Activated T-helper 9 cell treated with anti-CD3 and anti-CD28 coated beads, Interleukin-2, amount 50 U/mL, for 16 hours (primary cell): ENCODE measurements at regions not wholly inside any gene's neighbourhood (a gene's known extent, or its start where the extent isn't known, plus 50 kb on each side); places are given as distances from the start of the nearest gene placed in this dataset.

Source experiments
- DNase-seq: peaks from one replicate; pipeline ENCODE4 v3.0.0-alpha.2; 2020; ENCODE audit warnings: low read depth

- DNase-seq: no peak
Measured at GRCh38 chr4:180640193-180640592, 1603.0 kb upstream of the TENM3 start.

- DNase-seq: no peak
Measured at GRCh38 chr4:180641495-180641894, 1601.7 kb upstream of the TENM3 start.

DNA sequence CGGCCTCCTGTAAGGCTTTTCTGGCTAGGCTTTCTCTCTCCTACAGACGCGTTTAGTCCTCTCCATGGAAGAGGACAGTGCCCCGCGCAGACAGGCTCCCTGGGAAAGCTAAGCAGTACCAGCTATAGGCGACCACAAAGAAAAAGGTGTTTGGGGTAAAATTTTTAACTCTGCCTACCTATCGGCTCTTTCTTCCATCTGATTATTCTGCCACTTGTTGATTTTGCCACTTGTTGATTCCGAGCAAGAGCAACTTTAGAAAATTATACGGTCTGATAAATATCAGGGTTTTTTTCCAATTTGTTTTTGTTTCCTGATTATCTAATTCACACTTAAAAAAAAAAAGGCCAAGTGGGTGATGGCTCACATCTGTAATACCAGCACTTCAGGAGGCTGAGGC, 1600.5 kb upstream of the TENM3 start:
- no peak for DNase-seq

- no peak for DNase-seq
Measured at GRCh38 chr4:180650273-180650672, 1592.9 kb upstream of the TENM3 start.

DNA sequence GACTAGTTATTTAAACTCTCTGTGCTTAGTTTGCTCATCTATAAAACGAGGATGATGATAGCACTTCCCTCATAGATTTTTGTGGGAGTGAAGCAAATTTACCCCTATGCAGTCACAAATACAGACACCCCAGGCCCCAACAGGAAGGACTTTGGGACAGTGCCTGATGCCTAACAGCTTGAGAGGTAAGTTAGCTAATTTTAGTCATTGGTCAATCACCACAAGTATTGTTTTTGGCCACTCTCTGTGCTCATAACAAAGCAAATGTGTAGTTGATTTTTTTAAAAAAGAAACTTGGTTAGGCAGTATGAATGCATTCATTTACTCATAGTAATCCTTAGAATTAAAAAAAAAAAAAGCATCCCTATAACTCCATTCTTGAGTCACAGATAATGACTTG, 1590.7 kb upstream of the TENM3 start:
- DNase-seq: no peak

DNA sequence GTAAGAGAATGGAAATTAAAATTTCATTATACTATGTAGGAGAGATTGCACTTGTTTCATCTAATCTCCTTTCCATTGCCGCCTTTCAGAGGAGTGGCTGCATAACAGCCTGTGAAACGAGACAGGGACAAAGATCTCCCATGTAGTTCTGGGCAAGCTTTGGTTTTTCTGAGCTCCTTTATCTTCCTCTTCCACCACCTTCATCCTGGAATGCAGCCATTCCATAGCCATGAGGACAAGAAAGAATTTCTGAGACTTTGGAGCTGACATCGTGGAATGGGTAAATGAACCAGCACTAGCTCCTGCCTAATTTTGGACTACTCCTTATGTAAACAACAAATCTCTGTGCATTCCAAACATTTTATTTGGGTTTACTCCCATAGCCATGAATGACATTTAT, 1587.3 kb upstream of the TENM3 start:
- DNase-seq: no peak

DNA sequence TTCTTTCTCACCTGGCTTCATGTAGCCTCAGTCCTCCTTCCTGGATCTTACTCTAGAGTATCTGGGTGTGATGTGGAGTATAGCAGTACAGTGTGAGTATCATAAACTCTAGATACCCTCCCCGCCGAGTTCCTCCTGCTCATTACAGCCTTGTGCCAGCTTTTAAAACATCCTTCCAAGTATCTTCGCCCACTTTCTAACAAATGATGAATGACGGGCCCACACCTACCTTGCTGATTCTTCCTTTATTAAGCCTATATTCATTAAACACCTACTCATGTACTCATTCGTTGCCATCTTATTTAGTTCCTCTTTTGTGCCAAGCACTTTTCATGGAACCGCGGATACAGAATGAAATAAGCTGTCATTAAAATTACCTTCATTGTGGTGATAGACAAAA, 1585.3 kb upstream of the TENM3 start:
- no peak for DNase-seq

- no peak for DNase-seq
Measured at GRCh38 chr4:180664766-180665368, 1578.3 kb upstream of the TENM3 start.

GRCh38 chr4:180665481-180665880, 1577.7 kb upstream of the TENM3 start:
- no peak for DNase-seq

DNA sequence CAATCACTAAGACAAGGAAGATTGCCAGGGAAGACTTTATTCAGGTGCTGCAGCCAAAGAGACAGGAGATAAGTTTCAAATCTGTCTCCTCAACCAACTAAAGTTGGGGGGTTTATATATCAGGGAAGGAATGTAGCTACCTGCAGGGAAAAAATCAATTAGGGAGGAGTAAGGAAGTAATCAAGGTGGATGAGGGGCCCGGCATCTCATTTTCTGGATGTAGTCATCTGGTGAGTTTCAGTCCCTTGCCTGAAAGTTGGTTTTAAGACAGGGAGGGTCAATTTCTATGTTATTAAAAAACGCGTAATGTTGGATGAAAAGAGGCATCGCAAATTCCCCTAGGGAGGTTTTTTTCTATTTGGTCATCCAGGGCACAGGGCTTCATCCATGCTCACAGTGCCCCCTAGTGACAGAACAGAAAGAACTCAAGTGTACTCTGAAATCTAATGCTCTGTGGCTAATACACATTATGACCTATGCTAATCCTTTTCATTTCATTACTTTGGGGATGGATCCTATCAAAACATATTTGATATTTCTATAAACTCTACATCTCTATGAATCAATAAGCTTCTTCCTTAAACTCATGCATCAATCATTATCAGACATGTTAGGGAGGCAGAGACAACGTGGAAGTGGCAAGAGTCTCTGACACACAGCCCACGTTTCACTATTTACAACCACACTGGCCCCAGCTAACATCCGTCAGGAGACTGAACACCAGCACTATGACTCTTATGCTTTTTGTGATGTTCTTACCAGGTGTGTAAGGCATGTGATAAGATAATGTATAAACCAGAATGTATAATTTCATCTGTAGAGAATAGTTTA, 1577.0 kb upstream of the TENM3 start:
- no peak for DNase-seq

- DNase-seq: no peak
Measured at GRCh38 chr4:180668732-180669131, 1574.5 kb upstream of the TENM3 start.

GRCh38 chr4:180669680-180670079, 1573.5 kb upstream of the TENM3 start:
- DNase-seq: no peak

DNA sequence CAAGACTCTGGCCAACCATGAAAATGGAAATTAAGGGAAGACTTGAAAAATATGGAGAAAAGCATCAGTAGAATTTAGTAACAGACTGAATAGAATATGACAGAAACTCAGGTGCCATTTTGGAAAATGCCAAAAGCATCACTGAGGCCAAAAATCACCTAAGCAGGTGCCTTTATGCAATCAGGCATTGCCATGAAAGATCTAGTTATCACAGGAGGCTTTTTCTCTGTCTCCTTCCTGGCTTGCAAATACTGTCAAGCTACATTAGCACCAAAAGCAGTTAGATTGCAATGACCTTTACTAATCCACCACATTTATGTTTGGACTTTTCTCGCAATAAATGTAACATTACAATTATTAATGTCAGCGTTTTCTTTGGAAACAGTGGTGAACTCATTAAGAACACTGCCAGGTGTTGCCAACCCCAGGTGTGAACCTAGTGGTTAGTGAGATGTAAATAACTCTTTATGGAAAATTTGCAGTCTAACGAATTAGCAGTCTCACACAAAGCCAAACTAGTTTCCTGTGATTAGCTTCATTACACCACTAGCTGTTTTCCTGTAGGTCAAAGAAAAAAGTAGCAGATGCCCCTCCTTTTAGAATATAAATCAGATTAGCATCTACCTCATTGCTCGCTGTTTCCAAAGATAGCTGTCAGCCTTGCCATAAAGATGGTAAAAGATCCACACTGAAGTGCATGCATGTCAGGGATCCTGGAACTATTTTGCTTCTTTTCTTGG, 1568.4 kb upstream of the TENM3 start:
- DNase-seq: no peak

DNA sequence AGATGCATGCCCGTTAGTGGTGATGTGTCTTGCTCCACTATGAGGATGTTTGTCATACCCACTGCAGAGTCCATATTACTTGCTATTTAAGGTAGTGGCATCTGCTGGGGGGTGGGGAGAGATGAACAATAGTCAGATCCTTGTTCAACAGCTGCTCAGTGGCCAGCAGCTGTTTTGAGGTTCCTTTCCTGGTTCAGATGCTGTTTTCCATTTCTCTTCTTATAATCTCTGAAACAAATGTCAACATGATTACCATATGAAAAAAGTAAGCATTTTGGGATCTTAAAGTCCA, 1567.9 kb upstream of the TENM3 start:
- DNase-seq: no peak

GRCh38 chr4:180680305-180680704, 1562.9 kb upstream of the TENM3 start:
- no peak for DNase-seq

DNA sequence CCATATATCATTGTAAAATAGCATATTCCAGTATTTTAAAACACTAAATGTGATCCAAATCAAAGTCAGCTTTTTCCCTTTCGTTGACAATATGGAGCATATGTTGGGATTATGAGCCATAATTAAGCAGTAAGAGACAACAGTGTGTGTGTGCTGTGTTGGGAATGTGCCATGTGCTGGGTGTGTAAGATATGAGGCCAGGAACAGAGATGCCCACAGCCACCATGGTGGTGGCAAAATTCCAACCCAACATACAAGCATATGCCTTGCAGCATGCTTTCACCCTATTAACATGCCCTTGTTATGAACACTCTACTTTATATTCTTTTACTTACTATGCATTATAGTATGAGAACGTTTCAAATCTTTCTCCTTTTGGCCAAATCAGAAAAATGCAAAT, 1560.4 kb upstream of the TENM3 start:
- DNase-seq: no peak

DNA sequence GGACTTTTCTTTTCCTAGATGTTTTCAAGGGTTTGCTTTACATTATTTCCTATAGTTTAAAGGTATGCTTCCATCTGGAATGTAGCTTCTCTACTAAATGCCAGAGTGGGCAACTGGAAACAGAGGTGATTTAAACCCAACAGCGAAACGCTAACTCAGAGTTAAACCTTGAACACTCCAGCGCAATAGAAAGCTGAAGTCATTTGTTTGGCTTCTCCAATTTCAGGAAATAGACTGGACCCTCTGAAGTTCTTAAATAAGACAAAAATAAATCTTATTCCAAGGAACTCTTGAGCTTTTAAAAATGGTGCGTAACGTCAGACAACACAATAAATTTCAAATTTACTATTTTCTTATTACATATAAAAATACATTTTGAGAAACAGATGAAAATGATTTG, 1560.0 kb upstream of the TENM3 start:
- no peak for DNase-seq

DNA sequence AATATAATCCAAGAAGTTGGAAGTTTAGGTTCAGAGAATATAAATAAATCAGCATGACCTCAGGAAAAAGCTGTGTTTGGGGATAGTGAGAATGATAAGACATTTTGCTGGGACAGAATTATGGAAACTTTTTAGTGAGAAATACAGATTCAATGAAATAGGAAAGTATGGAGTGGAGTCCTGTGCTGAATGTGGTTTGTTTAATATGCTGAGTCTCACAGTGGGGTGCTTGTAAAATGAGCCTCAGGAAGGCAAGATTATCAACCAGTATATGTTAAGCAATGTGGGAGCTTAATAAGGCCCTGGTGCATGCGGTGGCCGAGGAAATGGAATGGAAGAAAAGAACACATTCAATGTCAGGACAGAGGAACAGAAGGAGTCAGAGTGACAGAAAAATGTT, 1554.7 kb upstream of the TENM3 start:
- DNase-seq: no peak

DNA sequence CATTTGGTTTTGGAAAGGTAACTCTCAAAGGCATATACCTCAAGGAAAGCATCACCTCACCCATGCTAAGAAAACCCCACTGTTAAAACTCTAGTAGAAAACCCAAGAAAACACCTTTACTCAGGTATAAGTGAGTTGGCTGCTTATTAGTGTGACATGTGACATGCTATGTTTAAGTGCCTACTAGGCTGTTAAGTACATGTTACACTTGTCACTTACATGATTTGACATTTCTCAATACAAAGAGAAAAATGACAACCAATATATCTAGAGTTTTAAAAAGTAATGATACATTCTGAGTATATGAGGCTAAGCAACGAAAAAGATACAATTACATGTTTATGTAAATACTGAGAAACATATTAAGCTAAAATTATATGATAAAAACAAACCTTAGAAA, 1548.3 kb upstream of the TENM3 start:
- no peak for DNase-seq

DNA sequence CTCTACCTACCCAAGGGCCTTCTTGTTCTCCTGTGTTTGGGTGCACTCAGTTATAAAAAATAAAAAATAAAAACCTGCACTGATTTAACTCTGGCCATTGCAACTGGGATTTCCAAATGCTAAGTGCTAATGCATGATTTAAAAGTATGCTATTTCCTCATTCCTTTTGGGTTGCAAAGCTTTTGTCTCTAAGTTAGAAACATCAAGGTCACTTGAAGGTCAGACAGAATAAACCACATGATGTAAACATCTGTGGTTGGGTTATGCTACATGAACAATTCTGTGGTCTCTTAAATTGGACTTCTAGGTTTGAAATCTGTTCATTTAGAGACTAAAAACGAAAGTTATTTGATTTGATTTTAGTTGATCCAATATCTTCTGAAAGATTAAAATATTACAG, 1547.4 kb upstream of the TENM3 start:
- no peak for DNase-seq

- no peak for DNase-seq
Measured at GRCh38 chr4:180696460-180697092, 1546.6 kb upstream of the TENM3 start.

DNA sequence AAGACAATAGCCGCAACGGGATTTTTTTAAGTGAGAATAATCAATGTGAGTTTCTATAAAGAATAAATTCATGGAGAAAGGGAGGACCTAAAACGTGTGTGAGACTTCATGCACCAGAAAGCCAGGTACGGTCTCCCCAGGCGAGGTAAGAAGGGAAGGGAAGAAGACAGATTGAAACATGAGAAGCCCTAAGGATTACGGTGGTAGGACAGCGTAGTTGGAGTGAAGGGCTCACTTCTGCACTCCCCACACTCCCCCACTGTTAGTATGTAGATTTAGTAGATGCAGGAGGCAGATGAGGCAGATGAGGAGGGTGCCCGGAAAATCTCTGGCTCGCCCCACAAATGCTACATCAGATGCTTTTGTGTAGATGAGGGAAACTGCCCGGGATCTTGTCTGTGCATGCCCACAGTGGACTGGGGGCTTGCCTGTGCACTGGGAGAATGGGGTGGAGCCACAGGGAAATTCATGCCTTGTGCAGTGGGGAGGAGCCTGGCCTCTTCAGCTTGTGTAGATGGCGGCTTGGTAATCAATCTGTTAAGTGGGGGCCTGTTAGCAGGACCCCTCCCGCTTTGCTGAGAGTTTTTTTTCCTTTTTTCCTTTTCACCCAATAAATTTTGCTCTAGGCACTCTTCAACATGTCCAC, 1544.5 kb upstream of the TENM3 start:
- no peak for DNase-seq
